ENCODE measurements at regions not wholly inside any gene's neighbourhood (a gene's known extent, or its start where the extent isn't known, plus 50 kb on each side); places are given as distances from the start of the nearest gene placed in this dataset.

DNA sequence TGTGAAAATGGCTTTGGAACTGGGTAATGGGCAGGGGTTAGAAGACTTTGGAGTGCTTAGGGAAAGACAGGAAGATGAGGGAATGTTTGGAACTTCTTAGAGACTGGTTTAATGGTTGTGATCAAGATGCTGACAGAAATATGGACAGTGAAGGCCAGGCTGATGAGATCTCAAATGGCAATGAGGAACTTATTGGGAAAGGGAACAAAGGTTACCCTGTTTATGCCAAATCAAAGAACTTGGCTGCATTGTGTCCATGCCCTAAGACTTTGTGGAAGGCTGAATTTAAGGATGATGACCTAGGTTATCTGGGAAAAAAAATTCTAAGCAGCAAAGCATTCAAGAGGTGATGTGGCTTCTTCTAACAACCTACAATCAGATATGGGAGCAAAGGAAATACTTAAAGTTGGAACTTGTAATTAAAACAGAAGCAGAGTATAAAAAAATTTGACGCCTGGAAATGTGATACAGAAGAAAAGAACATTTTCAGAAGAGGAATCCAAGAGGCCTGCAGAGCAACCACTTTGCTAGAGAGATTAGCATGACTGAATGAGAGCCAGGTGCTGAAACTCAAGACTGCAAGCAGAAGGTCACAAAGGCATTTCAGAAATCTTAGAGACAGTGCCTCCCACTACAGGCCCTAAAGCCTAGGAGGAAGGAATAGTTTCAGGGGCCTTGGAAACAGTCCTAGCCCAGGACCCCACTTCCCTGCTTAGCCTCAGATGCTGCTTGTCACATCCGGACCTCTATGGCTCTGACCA, 65.6 kb upstream of the FLRT2 start:
- TF ChIP-seq, protein P1, sequence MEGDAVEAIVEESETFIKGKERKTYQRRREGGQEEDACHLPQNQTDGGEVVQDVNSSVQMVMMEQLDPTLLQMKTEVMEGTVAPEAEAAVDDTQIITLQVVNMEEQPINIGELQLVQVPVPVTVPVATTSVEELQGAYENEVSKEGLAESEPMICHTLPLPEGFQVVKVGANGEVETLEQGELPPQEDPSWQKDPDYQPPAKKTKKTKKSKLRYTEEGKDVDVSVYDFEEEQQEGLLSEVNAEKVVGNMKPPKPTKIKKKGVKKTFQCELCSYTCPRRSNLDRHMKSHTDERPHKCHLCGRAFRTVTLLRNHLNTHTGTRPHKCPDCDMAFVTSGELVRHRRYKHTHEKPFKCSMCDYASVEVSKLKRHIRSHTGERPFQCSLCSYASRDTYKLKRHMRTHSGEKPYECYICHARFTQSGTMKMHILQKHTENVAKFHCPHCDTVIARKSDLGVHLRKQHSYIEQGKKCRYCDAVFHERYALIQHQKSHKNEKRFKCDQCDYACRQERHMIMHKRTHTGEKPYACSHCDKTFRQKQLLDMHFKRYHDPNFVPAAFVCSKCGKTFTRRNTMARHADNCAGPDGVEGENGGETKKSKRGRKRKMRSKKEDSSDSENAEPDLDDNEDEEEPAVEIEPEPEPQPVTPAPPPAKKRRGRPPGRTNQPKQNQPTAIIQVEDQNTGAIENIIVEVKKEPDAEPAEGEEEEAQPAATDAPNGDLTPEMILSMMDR (IDR thresholded peaks at IDR 0.05) = no peak
- TF ChIP-seq POLR2A (IDR thresholded peaks at IDR 0.05) = no peak
